ENCODE measurements at regions not wholly inside any gene's neighbourhood (a gene's known extent, or its start where the extent isn't known, plus 50 kb on each side); places are given as distances from the start of the nearest gene placed in this dataset.

- intact Hi-C loops (cut with micrococcal nuclease) = no loop called here
- ChIA-PET CTCF (no interaction called here), POLR2A (ENCODE audit: unreplicated experiment) (interaction anchor here (0.6 kb wide), 1 partner anchor 380 kb away, joined by 3 read pairs; no protein-coding TSS in a partner anchor)
- no peak overlapping the region for H3K4me3 ChIP-seq (ENCODE audit: low read length)
- no peaks in the 10 kb centered on the region for H3K4me1 ChIP-seq (ENCODE audit: insufficient read depth, low read length)
- no peak for TF ChIP-seq EZH2phosphoT487 (IDR thresholded peaks at IDR 0.05; ENCODE audit: borderline replicate concordance, low read length)
- TF ChIP-seq, protein P1, sequence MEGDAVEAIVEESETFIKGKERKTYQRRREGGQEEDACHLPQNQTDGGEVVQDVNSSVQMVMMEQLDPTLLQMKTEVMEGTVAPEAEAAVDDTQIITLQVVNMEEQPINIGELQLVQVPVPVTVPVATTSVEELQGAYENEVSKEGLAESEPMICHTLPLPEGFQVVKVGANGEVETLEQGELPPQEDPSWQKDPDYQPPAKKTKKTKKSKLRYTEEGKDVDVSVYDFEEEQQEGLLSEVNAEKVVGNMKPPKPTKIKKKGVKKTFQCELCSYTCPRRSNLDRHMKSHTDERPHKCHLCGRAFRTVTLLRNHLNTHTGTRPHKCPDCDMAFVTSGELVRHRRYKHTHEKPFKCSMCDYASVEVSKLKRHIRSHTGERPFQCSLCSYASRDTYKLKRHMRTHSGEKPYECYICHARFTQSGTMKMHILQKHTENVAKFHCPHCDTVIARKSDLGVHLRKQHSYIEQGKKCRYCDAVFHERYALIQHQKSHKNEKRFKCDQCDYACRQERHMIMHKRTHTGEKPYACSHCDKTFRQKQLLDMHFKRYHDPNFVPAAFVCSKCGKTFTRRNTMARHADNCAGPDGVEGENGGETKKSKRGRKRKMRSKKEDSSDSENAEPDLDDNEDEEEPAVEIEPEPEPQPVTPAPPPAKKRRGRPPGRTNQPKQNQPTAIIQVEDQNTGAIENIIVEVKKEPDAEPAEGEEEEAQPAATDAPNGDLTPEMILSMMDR (conservative IDR thresholded peaks at IDR 0.05; ENCODE audit: low read depth, low read length) = no peak
- no peak for TF ChIP-seq EZH2 (IDR thresholded peaks at IDR 0.05; ENCODE audit: low read length, unreplicated experiment)
- H2AFZ ChIP-seq (ENCODE audit: low read length) = no peak overlapping the region
- H3F3A ChIP-seq (ENCODE audit: low read length, unreplicated experiment) = no peaks in the 10 kb centered on the region
- no peaks in the 10 kb centered on the region for H3K9me2 ChIP-seq (replicated peaks; ENCODE audit: low read length)
- H3K9me3 ChIP-seq (ENCODE audit: low read length) = no peaks in the 10 kb centered on the region
- no TSS peak for BruUV-seq (replicated peaks)
- no peaks in the 10 kb centered on the region for H3K27me3 ChIP-seq (ENCODE audit: low read length)
- H3K36me3 ChIP-seq (ENCODE audit: low read depth, low read length) = no peaks in the 10 kb centered on the region
- ATAC-seq (no peak), DNase-seq (no peak)
- H4K20me1 ChIP-seq (ENCODE audit: low read length) = no peaks in the 10 kb centered on the region
- H3K27ac ChIP-seq (ENCODE audit: low read length) = no peak overlapping the region
- H3K79me2 ChIP-seq (ENCODE audit: low read length) = no peaks in the 10 kb centered on the region
- H3K9ac ChIP-seq (ENCODE audit: low read length) = no peak overlapping the region
- no peak overlapping the region for H3K4me2 ChIP-seq (ENCODE audit: low read length)
Measured at GRCh38 chr18:40380686-40381439, 1574.2 kb upstream of the PIK3C3 start.

DNA sequence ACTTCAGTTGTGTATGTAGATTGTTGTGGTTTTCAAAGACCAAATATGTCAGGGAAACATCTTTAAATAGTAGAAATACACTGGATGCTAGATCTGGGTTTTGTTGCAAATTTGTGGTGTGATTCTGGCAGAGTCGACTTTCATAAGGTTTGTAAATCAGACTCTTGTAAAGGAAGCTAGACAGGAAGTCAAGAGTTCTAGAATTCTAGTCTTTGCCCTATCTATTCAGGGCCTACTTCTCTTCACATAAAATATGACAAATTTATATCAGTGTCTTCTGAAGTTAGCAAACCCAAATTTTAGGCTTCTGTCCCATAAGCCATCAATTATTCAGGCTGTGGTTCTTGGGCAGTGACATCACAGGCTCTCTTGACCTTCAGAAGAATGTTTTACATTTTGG, 1579.2 kb upstream of the PIK3C3 start:
- Histone ChIP-seq H3K27me3 (ENCODE audit: low read length) (no peaks in the 10 kb centered on the region), H3K27ac (ENCODE audit: low read length) (no peak overlapping the region)
- no TSS peak for BruUV-seq (replicated peaks)

GRCh38 chr18:40371673-40372072, 1583.4 kb upstream of the PIK3C3 start:
- H3K4me2 ChIP-seq (ENCODE audit: low read length) = no peak overlapping the region

More for the DNA sequence above, 1579.2 kb upstream of the PIK3C3 start:
- Histone ChIP-seq H3K9me3 (ENCODE audit: low read length) (no peaks in the 10 kb centered on the region), H3F3A (ENCODE audit: low read length, unreplicated experiment) (no peaks in the 10 kb centered on the region), H3K4me2 (ENCODE audit: low read length) (no peak overlapping the region), H4K20me1 (ENCODE audit: low read length) (no peaks in the 10 kb centered on the region), H3K4me3 (ENCODE audit: low read length) (no peak overlapping the region), H3K36me3 (ENCODE audit: low read depth, low read length) (no peaks in the 10 kb centered on the region), H3K9me2 (replicated peaks; ENCODE audit: low read length) (no peaks in the 10 kb centered on the region), H2AFZ (ENCODE audit: low read length) (no peak overlapping the region), H3K4me1 (ENCODE audit: insufficient read depth, low read length) (no peaks in the 10 kb centered on the region), H3K9ac (ENCODE audit: low read length) (no peak overlapping the region), H3K79me2 (ENCODE audit: low read length) (no peaks in the 10 kb centered on the region)
- POLR2A ChIA-PET (ENCODE audit: unreplicated experiment) = no interaction called here
- intact Hi-C loops (cut with micrococcal nuclease) = no loop called here
- CTCF ChIA-PET = no interaction called here
- TF ChIP-seq, protein P1 (conservative IDR thresholded peaks at IDR 0.05; ENCODE audit: low read depth, low read length) = no peak
- no peak for TF ChIP-seq EZH2phosphoT487 (IDR thresholded peaks at IDR 0.05; ENCODE audit: borderline replicate concordance, low read length)
- no peak for TF ChIP-seq EZH2 (IDR thresholded peaks at IDR 0.05; ENCODE audit: low read length, unreplicated experiment)
- no peak for ATAC-seq
- DNase-seq = no peak

More at GRCh38 chr18:40371673-40372072, 1583.4 kb upstream of the PIK3C3 start:
- BruUV-seq (replicated peaks) = no TSS peak
- Histone ChIP-seq H3K27me3 (ENCODE audit: low read length) (no peaks in the 10 kb centered on the region), H3K36me3 (ENCODE audit: low read depth, low read length) (no peaks in the 10 kb centered on the region), H3K79me2 (ENCODE audit: low read length) (no peaks in the 10 kb centered on the region), H4K20me1 (ENCODE audit: low read length) (no peaks in the 10 kb centered on the region), H3K27ac (ENCODE audit: low read length) (no peak overlapping the region), H3K9me2 (replicated peaks; ENCODE audit: low read length) (no peaks in the 10 kb centered on the region), H3F3A (ENCODE audit: low read length, unreplicated experiment) (no peaks in the 10 kb centered on the region), H3K4me1 (ENCODE audit: insufficient read depth, low read length) (no peaks in the 10 kb centered on the region), H3K4me3 (ENCODE audit: low read length) (no peak overlapping the region), H3K9ac (ENCODE audit: low read length) (no peak overlapping the region), H3K9me3 (ENCODE audit: low read length) (no peaks in the 10 kb centered on the region), H2AFZ (ENCODE audit: low read length) (no peak overlapping the region)
- DNase-seq (peak; percentile 42), ATAC-seq (peak; percentile 27; the same call in 1 of the 2 replicates)
- CTCF ChIA-PET = no interaction called here
- TF ChIP-seq EZH2phosphoT487 (IDR thresholded peaks at IDR 0.05; ENCODE audit: borderline replicate concordance, low read length) (no peak), EZH2 (IDR thresholded peaks at IDR 0.05; ENCODE audit: low read length, unreplicated experiment) (no peak)
- TF ChIP-seq, protein P1 (conservative IDR thresholded peaks at IDR 0.05; ENCODE audit: low read depth, low read length) = no peak
- POLR2A ChIA-PET (ENCODE audit: unreplicated experiment) = no interaction called here
- intact Hi-C loops (cut with micrococcal nuclease) = no loop called here
